ENCODE measurements at regions not wholly inside any gene's neighbourhood (a gene's known extent, or its start where the extent isn't known, plus 50 kb on each side); places are given as distances from the start of the nearest gene placed in this dataset.

DNA sequence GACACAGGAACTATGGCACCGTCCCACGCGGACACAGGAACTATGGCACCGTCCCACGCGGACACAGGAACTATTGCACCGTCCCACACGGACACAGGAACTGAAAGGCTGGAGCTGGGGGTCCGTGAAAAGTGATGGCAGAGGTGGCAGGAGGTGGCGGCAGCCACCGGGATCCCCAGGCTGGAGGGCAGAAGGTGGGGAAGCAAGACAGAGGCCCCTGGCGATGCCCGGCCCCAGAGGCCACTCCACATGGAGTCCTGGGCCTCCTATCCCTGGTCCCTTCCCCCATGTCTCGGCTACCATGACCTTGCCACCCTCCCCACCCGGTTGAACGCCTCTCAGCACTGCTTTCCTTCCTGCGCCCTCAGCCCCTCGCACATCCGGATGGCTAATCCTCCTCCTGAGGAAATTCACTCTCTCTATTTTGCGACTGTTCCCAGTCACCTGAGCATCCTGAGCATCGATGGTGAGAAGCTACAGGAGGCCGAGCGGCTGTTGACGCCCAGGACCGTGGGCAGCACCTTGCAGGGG is 181.4 kb downstream of the TMEM18 start:
- TF ChIP-seq, protein P1, sequence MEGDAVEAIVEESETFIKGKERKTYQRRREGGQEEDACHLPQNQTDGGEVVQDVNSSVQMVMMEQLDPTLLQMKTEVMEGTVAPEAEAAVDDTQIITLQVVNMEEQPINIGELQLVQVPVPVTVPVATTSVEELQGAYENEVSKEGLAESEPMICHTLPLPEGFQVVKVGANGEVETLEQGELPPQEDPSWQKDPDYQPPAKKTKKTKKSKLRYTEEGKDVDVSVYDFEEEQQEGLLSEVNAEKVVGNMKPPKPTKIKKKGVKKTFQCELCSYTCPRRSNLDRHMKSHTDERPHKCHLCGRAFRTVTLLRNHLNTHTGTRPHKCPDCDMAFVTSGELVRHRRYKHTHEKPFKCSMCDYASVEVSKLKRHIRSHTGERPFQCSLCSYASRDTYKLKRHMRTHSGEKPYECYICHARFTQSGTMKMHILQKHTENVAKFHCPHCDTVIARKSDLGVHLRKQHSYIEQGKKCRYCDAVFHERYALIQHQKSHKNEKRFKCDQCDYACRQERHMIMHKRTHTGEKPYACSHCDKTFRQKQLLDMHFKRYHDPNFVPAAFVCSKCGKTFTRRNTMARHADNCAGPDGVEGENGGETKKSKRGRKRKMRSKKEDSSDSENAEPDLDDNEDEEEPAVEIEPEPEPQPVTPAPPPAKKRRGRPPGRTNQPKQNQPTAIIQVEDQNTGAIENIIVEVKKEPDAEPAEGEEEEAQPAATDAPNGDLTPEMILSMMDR (IDR thresholded peaks at IDR 0.05; ENCODE audit: low read depth, low read length), result no peak
- DNase-seq (ENCODE audit: extremely low read depth, low read depth), result no peak

DNA sequence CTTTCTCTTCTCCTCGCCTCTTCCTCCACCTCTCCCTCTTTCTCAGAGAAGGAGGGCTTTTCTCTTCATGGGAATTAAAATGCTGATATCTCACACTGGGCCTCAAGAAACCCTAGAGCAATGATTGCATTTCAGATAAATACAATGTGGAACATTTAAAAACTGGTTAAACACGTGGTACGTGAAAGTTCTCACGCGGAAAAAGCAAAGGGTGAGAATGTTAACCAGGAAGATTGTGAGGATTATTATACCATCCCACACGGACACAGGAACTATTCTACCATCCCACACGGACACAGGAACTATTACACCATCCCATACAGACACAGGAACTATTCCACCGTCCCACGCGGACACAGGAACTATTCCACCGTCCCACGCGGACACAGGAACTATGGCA is 182.4 kb downstream of the TMEM18 start:
- no peak for DNase-seq (ENCODE audit: extremely low read depth, low read depth)
- TF ChIP-seq, protein P1 (IDR thresholded peaks at IDR 0.05; ENCODE audit: low read depth, low read length), result no peak

DNA sequence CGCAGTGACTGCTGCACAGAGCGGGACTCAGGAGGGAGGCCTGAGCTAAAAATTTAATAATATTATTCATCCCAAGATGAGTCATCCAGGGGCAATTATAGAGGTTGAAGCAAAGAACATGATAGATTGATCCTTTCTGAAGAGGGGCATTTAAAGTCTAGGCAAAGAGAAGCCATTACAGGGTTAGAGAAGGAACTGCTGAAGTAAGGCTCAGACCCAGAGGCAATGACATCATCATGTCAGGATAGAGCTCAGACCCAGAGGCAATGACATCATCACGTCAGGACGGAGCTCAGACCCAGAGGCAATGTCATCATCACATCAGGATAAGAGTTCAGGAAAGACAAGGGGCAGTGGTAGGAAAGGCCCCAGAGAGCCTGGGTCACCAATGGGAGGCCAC is 184.0 kb downstream of the TMEM18 start:
- no peak for DNase-seq (ENCODE audit: extremely low read depth, low read depth)
- TF ChIP-seq, protein P1 (IDR thresholded peaks at IDR 0.05; ENCODE audit: low read depth, low read length), result no peak

DNA sequence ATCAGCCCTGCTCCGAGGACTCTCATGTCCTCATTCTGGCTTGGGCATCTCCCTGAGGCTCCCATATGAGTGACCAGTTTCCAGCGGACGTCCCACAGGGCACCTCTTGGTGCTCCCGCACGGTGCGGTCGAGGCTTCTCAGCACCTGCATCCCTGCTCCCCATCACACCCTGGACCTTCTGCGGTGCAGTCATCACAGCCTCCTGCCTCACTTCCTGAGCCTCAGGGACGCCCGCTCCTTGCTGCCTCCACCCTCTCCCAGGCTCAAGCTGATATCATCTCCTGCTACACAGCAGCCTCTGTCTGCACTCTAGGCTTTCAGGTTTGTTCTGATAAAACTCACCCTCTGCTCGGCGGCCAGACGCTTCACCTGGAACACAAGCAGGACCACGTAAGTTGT is 185.0 kb downstream of the TMEM18 start:
- DNase-seq (ENCODE audit: extremely low read depth, low read depth), result no peak
- TF ChIP-seq, protein P1 (IDR thresholded peaks at IDR 0.05; ENCODE audit: low read depth, low read length), result no peak

DNA sequence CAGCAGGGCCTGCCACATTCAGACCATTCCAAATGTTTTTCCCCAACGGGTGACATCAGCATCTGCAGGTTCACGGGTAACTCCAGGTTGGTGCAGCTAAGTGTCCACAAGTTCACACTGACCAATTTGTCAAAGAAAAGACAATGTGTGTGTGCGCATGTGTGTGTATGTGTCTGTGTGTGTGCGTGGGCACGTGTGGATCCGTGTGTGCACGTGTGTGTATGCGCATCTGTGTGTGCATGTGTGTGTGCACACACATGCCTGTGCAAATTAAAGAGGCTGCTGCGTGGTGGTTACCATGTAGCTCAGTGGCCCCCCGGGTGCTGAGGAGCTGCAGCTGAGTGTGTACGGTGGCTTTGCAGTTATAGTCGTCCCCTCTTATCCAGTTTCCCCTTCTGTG is 187.4 kb downstream of the TMEM18 start:
- TF ChIP-seq, protein P1 (IDR thresholded peaks at IDR 0.05; ENCODE audit: low read depth, low read length), result no peak
- no peak for DNase-seq (ENCODE audit: extremely low read depth, low read depth)

DNA sequence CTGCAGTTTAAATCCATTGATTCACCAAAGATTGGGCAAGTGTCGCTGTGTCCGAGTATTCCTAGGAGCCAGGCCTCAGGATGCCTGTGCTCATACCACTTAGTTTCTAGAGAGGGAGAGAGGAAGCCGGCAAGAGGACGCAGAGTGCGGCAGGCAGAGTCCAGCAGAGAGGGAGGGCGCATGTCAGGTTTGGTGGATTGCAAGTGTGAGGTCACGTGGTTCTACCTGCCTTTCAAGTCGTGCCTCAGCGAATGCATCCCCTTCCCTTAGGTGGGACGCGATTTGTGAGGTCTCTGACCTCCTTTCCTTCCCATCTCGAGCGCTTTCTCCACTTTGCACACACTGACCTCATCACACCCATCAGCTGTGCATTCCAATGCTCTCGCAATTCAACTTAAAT is 188.1 kb downstream of the TMEM18 start:
- TF ChIP-seq, protein P1 (IDR thresholded peaks at IDR 0.05; ENCODE audit: low read depth, low read length), result no peak
- DNase-seq (ENCODE audit: extremely low read depth, low read depth), result no peak

DNA sequence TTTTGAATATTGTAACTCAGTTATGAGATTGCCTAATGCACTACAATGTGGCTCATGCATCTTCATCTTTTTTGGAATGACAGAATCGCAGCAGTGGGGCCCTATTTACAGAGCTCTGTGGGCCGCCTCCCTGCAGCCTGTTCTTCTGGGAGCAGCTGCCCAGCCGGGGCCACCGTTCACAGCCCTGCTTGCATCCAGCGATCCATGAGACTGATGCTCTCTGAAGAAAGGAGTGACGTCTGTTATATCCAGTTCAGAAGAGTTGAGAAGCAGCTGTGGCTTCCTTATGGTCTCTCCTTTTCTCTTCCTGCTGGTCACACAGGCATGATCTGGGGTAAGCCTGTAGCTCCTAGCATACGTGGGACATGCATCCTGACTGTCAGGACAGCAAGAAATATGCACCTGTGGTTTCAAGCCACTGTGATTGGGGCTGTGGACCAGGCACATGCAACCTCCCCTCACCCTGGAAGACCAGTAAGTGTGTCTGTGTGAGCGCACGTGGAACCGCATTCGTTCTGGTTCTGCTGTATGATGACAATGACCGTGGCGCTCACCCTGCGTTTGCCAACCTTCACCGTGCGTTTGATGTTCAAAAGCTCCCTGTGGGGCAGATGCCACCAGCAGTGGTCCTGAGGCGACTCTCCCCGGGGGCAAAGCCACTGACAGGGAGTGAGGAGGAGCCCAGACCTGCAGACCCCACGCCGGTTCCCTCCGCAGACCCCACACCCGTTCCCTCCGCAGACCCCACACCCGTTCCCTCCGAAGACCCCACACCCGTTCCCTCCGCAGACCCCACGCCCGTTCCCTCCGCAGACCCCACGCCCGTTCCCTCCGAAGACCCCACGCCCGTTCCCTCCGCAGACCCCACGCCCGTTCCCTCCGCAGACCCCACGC is 189.8 kb downstream of the TMEM18 start:
- TF ChIP-seq, protein P1 (IDR thresholded peaks at IDR 0.05; ENCODE audit: low read depth, low read length), result no peak
- no peak for DNase-seq (ENCODE audit: extremely low read depth, low read depth)
